CD4-positive, alpha-beta T cell treated with Interleukin-1 beta for 1 hour (primary cell): ENCODE measurements at regions not wholly inside any gene's neighbourhood (a gene's known extent, or its start where the extent isn't known, plus 50 kb on each side); places are given as distances from the start of the nearest gene placed in this dataset.

Source experiments
- DNase-seq, 2 donors: peaks; one replicate each; pipeline ENCODE4 v3.0.0-alpha.2; 2020 to 2022

- DNase-seq, result no peak
These were observed 116.5 kb downstream of the SNX18 start for GRCh38 chr5:54634089-54634488.

DNA sequence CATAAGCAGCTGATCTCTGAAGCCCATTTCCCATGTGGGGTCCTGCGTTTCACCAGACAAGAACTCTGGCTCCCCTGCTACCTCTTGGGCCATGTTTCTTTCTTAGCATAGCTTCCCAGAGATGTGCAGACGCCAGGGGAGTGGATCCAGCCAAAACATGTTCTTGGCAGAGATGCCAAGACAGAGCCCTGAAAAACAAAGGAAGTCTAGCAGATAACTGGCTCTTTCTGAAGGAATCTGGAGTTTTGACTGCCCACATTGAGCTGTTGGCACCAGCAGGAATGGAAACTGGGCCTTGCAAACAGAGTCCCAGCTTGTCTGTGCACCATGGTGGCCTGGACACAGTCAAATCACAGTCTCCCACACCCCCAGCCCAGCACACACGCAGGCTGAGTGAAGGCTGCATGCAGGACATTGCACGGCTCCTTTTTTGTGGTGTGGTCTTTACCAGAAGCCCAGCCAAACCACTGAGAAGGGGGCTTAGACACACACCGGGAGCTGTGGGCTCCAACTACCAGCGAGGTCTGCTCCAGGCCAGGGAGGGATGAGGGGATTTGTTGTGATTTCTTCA is 114.7 kb downstream of the SNX18 start:
- no peak for DNase-seq

DNA sequence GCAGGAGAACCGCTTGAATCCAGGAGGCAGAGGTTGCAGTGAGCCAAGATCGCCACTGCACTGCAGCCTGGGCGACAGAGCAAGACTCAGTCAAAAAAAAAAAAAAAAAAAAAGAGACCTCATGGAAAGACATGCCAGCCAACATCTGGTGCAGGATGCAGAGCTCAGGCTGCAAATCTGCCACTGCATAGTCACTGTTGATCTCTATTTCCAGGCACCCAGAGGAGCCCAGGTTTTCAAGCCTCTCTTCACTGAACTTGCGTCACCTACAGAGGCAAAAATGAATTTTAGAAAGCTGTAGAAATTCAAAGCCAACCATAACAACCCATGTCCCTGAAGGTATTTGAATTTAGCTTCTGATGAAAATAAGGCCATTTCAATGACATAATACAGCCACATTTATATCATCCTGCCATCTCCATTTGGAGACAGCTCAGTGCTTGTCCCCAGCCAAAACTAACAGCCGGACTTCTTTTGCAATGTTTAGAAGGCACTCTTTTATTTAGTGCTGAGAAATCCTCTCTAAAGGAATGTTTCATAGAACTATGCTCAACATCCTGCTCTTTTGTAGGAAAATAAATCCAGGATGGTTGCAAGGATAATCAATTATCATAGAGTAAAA is 113.3 kb downstream of the SNX18 start:
- DNase-seq, result no peak

- no peak for DNase-seq
These were observed 111.6 kb downstream of the SNX18 start for GRCh38 chr5:54629115-54629514.

- no peak for DNase-seq
These were observed 110.5 kb downstream of the SNX18 start for GRCh38 chr5:54628050-54628449.

DNA sequence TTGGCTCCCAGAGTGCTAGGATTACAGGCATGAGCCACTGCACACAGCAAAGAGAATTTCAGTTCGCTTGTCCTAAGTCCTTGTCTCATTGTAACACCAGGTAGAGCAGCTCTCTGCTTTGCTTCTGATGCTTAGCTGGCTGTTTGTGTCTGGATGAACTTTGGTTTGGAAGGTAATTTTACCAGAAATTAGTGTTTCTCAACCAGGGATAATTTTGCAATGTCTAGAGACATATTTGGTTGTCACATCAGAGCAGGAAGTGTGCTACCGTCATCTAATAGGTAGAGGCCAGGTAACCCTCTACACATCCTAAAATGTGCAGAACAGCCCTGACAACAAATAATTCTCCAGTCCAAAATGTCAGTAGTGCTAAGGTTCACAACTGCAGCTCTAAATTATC is 108.8 kb downstream of the SNX18 start:
- no peak for DNase-seq

- no peak for DNase-seq
These were observed 107.4 kb downstream of the SNX18 start for GRCh38 chr5:54624805-54625568.

GRCh38 chr5:54621709-54622108 is 104.2 kb downstream of the SNX18 start:
- no peak for DNase-seq

- DNase-seq, result no peak
These were observed 103.5 kb downstream of the SNX18 start for GRCh38 chr5:54621048-54621447.

DNA sequence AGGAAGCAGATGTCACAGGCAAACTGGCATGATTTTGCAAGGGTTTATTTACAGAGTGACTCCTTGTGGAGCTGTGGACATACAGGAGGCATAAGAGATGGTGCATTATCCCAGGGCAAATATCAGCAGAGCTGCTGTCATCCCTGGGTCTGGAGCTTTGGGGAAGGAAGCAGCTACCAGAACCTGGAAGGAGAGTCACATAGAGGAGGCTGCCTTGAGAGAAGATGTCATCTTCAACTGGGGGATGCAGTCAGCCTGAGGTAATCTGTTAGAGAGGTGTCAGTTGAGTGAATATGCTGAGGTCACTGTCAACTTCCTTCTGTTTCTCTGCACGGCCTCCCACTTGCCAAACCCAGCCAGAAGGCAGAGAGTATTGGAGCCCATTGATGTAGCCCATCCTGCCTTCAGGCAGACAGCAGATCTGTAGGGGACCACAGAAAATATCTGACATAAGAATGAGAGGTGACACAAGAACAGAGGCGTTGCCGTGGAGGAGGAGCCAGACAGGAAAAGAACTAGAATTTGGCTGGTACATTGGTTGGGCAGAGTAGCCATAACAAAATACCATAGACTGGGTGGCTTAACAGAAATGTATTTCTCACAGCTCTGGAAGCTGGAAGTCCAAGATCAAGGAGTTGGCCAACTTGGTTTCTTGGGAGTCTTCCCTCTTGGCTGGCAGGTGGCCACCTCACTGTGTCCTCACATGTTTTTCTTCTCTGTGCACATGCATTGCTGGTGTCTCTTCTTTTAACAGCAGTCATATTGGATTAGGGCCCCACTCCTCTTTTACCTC is 102.8 kb downstream of the SNX18 start:
- peak in 1 of 2 donors; percentile 3 for DNase-seq

DNA sequence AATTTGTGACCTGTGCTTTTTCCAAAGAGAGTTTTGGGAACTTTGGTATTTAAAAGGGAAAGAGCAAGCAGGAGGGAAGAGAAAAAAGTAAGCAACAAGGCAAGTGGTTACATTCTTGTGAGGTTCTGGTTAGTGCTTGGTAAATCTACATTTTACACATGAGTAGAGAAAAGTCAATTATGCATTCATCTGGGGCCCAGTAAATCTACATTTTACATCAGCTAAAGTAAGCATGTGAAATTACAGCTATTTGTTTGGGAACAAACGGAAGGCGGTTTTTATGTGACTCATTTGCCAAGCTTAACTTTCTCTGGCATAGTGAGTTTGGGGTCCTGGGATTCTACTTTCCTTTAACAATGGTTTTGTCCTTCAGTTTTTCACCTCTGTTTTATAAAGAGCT is 102.2 kb downstream of the SNX18 start:
- no peak for DNase-seq

- no peak for DNase-seq
These were observed 99.1 kb downstream of the SNX18 start for GRCh38 chr5:54616518-54617220.

DNA sequence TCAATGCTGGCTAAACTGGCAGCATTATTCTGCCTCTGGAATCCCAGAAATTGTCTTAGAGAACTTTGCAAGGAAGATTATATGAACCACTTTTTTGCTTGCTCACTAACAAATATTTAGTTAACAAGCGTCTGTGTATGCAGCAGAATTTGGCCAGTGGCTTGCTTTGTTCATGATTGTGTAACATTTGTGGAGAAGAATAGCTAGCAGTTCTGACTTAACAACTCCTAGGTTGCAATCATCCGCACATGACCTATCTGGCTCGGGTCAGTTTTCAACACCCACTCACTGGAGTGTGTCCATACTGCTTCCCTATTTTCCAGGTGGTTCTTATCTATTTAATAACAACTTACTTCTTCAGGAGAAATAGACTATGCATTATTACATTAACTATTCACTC is 98.5 kb downstream of the SNX18 start:
- DNase-seq, result peak in 1 of 2 donors; percentile 30

GRCh38 chr5:54615381-54615780 is 97.8 kb downstream of the SNX18 start:
- no peak for DNase-seq

- no peak for DNase-seq
These were observed 95.2 kb downstream of the SNX18 start for GRCh38 chr5:54612711-54613110.

DNA sequence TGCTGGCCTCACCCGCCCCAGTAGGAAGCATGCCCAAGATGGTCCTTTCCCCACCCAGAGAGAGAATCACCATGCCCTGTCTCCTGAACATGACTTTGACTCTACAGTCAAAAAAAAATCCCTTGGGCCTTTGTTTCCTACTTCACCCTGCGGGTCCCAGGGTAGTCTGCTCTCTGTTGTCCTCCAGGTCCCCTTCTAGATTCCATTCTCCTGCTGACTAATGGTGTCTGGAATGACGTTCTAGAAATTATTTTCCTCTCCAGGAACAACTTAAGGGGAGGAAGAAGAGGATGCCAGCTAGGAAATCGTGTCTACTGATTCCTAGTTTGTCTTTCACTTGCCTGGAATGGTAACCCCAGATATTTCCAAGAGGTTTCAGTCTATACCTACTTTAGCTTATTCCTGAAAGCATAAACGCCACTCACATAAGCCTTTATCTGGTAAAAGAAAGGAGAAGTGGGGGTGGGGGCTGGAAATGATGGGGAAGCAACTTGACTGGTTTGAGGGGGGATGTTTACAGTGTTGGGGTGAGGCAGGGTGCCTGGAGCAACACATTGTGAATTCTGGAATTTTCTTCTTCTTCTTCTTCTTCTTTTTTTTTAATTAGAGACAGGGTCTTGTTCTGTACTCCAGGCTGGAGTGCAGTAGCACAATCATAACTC is 93.9 kb downstream of the SNX18 start:
- DNase-seq, result no peak

DNA sequence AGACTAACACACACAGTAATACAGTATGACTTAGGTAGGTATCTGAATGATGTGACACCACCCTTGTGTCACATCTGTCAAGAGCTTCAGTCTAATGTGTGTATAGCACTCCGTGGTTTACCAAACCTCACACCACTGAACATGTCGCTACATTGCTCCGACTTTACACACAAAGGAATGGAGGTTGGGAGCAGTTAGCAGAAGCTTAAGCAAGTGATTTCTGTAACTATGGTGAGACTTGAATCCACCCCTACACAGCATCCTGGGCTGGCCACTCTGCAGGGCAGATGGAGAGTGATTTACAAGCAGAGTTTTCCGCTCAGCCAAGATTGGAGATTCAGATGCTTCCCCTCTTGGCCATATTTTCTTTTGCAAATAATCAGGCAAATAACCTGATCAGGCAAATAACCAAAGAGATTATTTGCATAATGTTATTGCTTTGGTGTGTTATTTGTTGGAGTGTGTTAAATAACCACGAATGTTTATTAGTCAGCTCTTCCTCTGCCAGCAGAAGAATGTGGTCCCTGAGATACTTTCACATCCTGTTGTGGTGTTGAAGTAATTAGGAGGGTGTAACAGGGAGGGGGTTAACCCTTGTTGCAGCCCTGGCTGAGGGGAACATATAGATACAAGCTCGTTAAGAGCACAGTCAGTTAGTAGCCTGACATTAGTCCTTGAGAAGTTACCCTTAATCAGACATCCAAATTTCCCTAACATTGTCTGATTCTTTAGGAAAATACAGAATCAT is 92.8 kb downstream of the SNX18 start:
- DNase-seq, result peak; percentile 36 to 53

- no peak for DNase-seq
These were observed 91.0 kb downstream of the SNX18 start for GRCh38 chr5:54608423-54609085.

GRCh38 chr5:54607006-54607405 is 89.4 kb downstream of the SNX18 start:
- DNase-seq, result no peak

GRCh38 chr5:54603372-54603771 is 85.8 kb downstream of the SNX18 start:
- no peak for DNase-seq

DNA sequence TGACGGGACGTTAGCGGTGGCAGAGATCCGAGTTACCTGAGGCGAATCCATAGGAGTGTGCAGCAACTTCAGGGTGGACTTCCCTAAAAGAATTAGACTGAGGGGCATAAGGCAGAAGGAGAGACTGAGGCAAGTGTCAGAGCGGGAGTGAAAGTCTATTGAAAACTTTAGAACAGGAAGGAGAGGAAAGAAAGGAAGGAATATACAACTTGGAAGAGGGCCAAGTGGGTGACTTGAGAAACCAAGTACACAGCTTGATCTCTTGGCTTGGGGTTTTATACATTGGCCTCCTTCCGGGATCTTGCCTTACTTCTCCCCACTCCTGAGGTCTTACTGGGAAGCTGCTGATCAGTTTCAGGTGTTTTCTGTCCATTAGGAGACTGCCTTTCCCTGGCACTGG is 84.9 kb downstream of the SNX18 start:
- no peak for DNase-seq
